ENCODE measurements at regions not wholly inside any gene's neighbourhood (a gene's known extent, or its start where the extent isn't known, plus 50 kb on each side); places are given as distances from the start of the nearest gene placed in this dataset.

DNA sequence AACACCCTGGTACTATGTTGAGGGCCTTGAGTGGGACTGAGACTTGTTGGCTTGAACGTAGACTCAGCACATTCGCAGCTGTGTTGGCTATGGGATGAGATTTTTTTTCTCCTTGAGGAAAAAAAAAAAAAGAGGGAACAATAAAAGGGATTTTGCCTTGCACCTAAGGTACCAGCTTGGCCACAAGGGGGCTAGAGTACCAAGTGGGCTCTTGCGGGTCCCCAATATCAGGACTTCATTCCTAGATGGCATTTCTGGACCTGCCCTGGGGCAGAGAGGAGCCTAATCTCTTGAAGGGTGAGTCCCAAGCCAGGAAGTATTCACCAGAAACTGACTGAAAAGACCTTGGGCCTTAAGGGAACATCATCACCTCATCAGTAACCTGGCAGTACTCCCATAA is 1083.6 kb upstream of the PHF14 start:
- H3K4me3 ChIP-seq, result no peak overlapping the region
- no peaks in the 10 kb centered on the region for H3K36me3 ChIP-seq
- TF ChIP-seq, protein P1, sequence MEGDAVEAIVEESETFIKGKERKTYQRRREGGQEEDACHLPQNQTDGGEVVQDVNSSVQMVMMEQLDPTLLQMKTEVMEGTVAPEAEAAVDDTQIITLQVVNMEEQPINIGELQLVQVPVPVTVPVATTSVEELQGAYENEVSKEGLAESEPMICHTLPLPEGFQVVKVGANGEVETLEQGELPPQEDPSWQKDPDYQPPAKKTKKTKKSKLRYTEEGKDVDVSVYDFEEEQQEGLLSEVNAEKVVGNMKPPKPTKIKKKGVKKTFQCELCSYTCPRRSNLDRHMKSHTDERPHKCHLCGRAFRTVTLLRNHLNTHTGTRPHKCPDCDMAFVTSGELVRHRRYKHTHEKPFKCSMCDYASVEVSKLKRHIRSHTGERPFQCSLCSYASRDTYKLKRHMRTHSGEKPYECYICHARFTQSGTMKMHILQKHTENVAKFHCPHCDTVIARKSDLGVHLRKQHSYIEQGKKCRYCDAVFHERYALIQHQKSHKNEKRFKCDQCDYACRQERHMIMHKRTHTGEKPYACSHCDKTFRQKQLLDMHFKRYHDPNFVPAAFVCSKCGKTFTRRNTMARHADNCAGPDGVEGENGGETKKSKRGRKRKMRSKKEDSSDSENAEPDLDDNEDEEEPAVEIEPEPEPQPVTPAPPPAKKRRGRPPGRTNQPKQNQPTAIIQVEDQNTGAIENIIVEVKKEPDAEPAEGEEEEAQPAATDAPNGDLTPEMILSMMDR (IDR thresholded peaks at IDR 0.05; ENCODE audit: low read depth, low read length), result no peak
- H3K27me3 ChIP-seq, result no peaks in the 10 kb centered on the region
- H3K27ac ChIP-seq, result no peak overlapping the region
- DNase-seq (ENCODE audit: low read depth in 1 of 2, low spot score in 1 of 2), result no peak
- no peaks in the 10 kb centered on the region for H3K9me3 ChIP-seq (ENCODE audit: low read depth)
- no peaks in the 10 kb centered on the region for H3K4me1 ChIP-seq (ENCODE audit: low read depth)

DNA sequence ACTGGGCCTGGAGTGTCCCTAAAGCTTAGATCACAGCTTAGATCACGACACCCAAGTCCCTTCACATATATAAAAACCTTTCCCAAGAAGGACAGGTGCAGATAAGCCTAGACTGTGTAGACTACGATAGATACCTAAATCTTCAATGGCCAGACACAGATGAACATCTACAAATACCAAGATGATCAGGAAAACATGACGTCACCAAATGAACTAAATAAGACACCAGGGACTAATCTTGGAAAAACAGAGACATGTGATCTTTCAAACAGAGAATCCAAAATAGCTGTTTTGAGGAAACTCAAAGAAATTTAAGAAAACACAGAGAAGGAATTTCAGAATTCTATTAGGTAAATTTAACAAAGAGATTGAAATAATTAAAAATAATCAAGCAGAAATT is 1082.6 kb upstream of the PHF14 start:
- Histone ChIP-seq H3K4me1 (ENCODE audit: low read depth) (no peaks in the 10 kb centered on the region), H3K36me3 (no peaks in the 10 kb centered on the region), H3K9me3 (ENCODE audit: low read depth) (no peaks in the 10 kb centered on the region), H3K4me3 (no peak overlapping the region), H3K27me3 (no peaks in the 10 kb centered on the region), H3K27ac (no peak overlapping the region)
- TF ChIP-seq, protein P1 (IDR thresholded peaks at IDR 0.05; ENCODE audit: low read depth, low read length), result no peak
- no peak for DNase-seq (ENCODE audit: low read depth in 1 of 2, low spot score in 1 of 2)

DNA sequence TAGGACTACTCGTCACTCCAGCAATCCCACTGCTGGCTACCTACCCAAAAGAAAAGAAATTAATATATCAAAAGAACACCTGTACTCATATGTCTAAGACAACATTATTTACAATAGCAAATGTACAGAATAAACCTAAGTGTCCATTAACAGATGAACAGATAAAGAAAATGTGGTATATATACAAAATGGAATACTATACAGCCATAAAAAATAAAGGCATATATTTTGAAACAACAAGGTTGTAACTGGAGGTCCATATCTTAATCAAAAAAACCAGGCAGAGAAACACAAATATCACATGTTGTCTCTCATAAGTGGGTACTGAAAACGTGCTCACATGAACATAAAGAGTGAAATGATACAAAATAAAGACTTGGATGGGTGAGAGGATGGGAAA is 1073.3 kb upstream of the PHF14 start:
- TF ChIP-seq, protein P1 (IDR thresholded peaks at IDR 0.05; ENCODE audit: low read depth, low read length), result no peak
- DNase-seq (ENCODE audit: low read depth in 1 of 2, low spot score in 1 of 2), result no peak
- Histone ChIP-seq H3K36me3 (no peaks in the 10 kb centered on the region), H3K4me1 (ENCODE audit: low read depth) (no peaks in the 10 kb centered on the region), H3K27ac (no peak overlapping the region), H3K9me3 (ENCODE audit: low read depth) (no peaks in the 10 kb centered on the region), H3K4me3 (no peak overlapping the region), H3K27me3 (no peaks in the 10 kb centered on the region)

DNA sequence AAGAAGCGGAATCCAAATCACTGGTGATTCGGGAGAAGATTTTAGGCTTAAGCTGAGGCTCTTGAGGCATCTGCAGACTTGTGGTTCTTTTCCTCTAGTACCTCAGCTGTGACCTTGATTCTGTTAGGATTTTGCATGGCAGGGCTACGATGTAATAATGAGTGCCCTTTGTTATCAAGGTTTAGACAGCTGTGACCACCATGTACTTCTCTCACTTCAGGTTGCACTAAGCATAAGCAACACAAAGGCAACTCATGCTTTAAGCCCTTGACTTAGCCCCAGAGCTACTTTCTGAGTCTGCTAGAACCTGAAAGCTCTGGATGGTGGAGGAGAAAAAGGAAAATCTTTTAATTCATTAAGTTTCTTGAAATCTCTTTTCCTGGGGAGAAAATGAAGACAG is 1052.3 kb upstream of the PHF14 start:
- DNase-seq (ENCODE audit: low read depth in 1 of 2, low spot score in 1 of 2), result no peak
- Histone ChIP-seq H3K4me3 (no peak overlapping the region), H3K4me1 (ENCODE audit: low read depth) (no peaks in the 10 kb centered on the region), H3K27ac (no peak overlapping the region), H3K9me3 (ENCODE audit: low read depth) (no peaks in the 10 kb centered on the region), H3K36me3 (no peaks in the 10 kb centered on the region), H3K27me3 (no peaks in the 10 kb centered on the region)
- TF ChIP-seq, protein P1 (IDR thresholded peaks at IDR 0.05; ENCODE audit: low read depth, low read length), result no peak

GRCh38 chr7:9937944-9938631 is 1035.6 kb upstream of the PHF14 start:
- no peak overlapping the region for H3K27ac ChIP-seq
- DNase-seq (ENCODE audit: low read depth in 1 of 2, low spot score in 1 of 2), result peak in 1 of 2 donors; percentile 80
- TF ChIP-seq, protein P1 (IDR thresholded peaks at IDR 0.05; ENCODE audit: low read depth, low read length), result no peak

More at GRCh38 chr7:9937944-9938631, 1035.6 kb upstream of the PHF14 start:
- H3K4me3 ChIP-seq, result no peak overlapping the region
- H3K4me1 ChIP-seq (ENCODE audit: low read depth), result no peaks in the 10 kb centered on the region
- H3K9me3 ChIP-seq (ENCODE audit: low read depth), result no peaks in the 10 kb centered on the region
- no peaks in the 10 kb centered on the region for H3K27me3 ChIP-seq
- H3K36me3 ChIP-seq, result no peaks in the 10 kb centered on the region

Data from cardiac muscle cell (in vitro differentiated cells and primary cell).